Gastroesophageal sphincter (tissue), 3 donors: ENCODE measurements at regions not wholly inside any gene's neighbourhood (a gene's known extent, or its start where the extent isn't known, plus 50 kb on each side); places are given as distances from the start of the nearest gene placed in this dataset.

Experiments
- CTCF ChIP-seq, 4 experiments: fragments of 200-600 bp in 2 of 4; fragments of 450-650 bp in 2 of 4; sonication (generic) in 1 of 4; IDR thresholded peaks; one replicate each; pipeline ENCODE4 v1.5.1; 2017 to 2019; ENCODE audit warnings: antibody characterized with exemption in 4 of 4, mild to moderate bottlenecking in 2 of 4, moderate library complexity in 2 of 4
- POLR2AphosphoS5 ChIP-seq: sonication (generic); formaldehyde crosslinking; IDR thresholded peaks from one replicate; pipeline ENCODE4 v1.6.1; 2017; ENCODE audit warnings: antibody characterized with exemption

DNA sequence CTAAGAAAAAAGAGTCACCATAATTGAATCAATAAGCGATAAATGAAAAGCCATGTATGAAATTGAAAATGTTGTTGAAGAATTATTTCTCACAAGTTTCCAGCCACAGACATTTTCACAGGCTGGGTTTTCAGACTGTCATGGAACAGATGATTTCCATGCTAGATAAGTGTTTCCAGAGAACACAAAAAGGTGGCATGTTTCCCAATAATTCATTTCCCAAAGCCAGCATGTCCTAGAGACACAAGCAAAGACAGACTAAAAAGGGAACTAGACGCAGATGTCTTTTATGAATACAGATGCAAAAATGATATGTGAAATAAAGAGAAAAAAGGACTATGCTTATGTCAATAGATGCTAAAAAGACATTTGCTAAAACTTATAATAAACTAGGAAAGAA is 255.1 kb downstream of the EIPR1 start:
- TF ChIP-seq CTCF (IDR thresholded peaks at IDR 0.05) (no peak), POLR2AphosphoS5 (no peak)
